GM21723 (cell line): ENCODE measurements at regions not wholly inside any gene's neighbourhood (a gene's known extent, or its start where the extent isn't known, plus 50 kb on each side); places are given as distances from the start of the nearest gene placed in this dataset.
"Not testable (repeated sequence)": the region's sequence is repeated elsewhere in the genome, so short reads cannot be mapped to it uniquely, and the experiment has no call there.

Experiments used
- ATAC-seq: cut with Tn5 transposase; IDR thresholded peaks from one replicate; pipeline ENCODE4 v1.9.1; 2021; ENCODE audit warnings: mild to moderate bottlenecking, moderate library complexity; ENCODE audit not compliant: unreplicated experiment

- no peak for ATAC-seq
Observed at GRCh38 chr6:3920321-3920720, 71.1 kb downstream of the FAM50B start.

GRCh38 chr6:3921663-3922062, 72.5 kb downstream of the FAM50B start:
- ATAC-seq, result no peak

- not testable (repeated sequence) for ATAC-seq
Observed at GRCh38 chr6:3922619-3923018, 73.4 kb downstream of the FAM50B start.

- not testable (repeated sequence) for ATAC-seq
Observed at GRCh38 chr6:3925223-3926149, 76.3 kb downstream of the FAM50B start.

GRCh38 chr6:3926150-3926482, 76.9 kb downstream of the FAM50B start:
- no peak for ATAC-seq

- no peak for ATAC-seq
Observed at GRCh38 chr6:3928111-3928510, 78.9 kb downstream of the FAM50B start.

GRCh38 chr6:3929281-3929798, 80.2 kb downstream of the FAM50B start:
- no peak for ATAC-seq

- ATAC-seq, result no peak
Observed at GRCh38 chr6:3937438-3937837, 88.3 kb downstream of the FAM50B start.

- ATAC-seq, result no peak
Observed at GRCh38 chr6:3938715-3939367, 89.7 kb downstream of the FAM50B start.

GRCh38 chr6:3939368-3939958, 90.3 kb downstream of the FAM50B start:
- ATAC-seq, result no peak

- ATAC-seq, result no peak
Observed at GRCh38 chr6:3939964-3940363, 90.8 kb downstream of the FAM50B start.

GRCh38 chr6:3940703-3941102, 91.5 kb downstream of the FAM50B start:
- no peak for ATAC-seq

GRCh38 chr6:3943331-3943765, 94.2 kb downstream of the FAM50B start:
- no peak for ATAC-seq

- no peak for ATAC-seq
Observed at GRCh38 chr6:3944246-3944645, 95.1 kb downstream of the FAM50B start.

- no peak for ATAC-seq
Observed at GRCh38 chr6:3946778-3947177, 97.6 kb downstream of the FAM50B start.

- ATAC-seq, result no peak
Observed at GRCh38 chr6:3948866-3949265, 99.7 kb downstream of the FAM50B start.

- no peak for ATAC-seq
Observed at GRCh38 chr6:3949521-3949920, 100.3 kb downstream of the FAM50B start.

- no peak for ATAC-seq
Observed at GRCh38 chr6:3956054-3956453, 106.9 kb downstream of the FAM50B start.

- ATAC-seq, result no peak
Observed at GRCh38 chr6:3957321-3957720, 108.1 kb downstream of the FAM50B start.

GRCh38 chr6:3958255-3958654, 109.1 kb downstream of the FAM50B start:
- ATAC-seq, result no peak

- no peak for ATAC-seq
Observed at GRCh38 chr6:3959385-3959784, 110.2 kb downstream of the FAM50B start.
